T1000 (cell line): ENCODE measurements at regions not wholly inside any gene's neighbourhood (a gene's known extent, or its start where the extent isn't known, plus 50 kb on each side); places are given as distances from the start of the nearest gene placed in this dataset.

Experiments used
- DNase-seq: peaks from one replicate; lab custom pipeline; 2025; ENCODE audit warnings: mixed read lengths; lab: John Stamatoyannopoulos, UW

DNA sequence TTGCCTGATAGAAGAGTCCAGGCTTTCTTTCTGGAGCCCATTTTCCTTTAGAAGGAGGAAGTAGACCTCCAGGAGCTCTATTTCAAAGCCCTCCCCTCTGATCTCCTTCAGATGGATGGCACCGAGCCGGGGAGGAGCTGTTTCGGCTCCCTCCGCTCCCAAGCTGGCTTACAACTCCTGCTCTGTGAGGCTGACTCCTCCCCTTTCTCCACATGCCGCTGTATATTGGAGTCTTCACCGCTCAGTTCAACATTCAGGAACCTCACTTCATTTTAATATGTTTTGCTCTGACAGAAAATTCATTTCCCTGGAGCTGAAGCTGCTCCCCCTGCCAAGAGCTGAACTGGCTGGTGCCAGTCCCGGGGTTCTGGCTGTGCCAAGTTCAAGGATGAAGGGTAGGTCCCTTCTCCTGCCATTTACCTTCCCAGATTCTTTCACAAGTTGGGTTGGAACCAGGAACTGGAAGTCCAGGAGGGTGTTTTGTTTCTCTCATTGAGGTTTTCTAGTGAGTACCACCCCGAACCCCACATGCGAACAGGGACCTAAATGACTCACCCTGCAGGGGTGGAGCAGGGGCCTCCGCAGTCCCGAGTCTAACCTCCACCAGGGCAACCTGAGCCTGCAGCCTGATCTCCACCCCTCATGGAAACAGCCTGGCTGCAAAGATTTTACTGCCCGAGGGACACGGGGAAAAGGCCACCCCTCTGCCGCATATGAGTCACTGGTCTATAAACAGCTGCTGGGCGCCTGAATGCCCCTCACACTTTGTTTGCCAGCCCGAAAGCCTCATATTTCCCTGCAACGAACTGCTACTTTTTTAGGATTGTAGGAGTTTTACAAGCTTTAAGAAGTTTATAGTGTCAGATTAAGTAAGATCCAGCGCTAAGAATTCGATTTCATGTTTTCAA, 68.6 kb upstream of the FOXA2 start:
- DNase-seq = no peak

DNA sequence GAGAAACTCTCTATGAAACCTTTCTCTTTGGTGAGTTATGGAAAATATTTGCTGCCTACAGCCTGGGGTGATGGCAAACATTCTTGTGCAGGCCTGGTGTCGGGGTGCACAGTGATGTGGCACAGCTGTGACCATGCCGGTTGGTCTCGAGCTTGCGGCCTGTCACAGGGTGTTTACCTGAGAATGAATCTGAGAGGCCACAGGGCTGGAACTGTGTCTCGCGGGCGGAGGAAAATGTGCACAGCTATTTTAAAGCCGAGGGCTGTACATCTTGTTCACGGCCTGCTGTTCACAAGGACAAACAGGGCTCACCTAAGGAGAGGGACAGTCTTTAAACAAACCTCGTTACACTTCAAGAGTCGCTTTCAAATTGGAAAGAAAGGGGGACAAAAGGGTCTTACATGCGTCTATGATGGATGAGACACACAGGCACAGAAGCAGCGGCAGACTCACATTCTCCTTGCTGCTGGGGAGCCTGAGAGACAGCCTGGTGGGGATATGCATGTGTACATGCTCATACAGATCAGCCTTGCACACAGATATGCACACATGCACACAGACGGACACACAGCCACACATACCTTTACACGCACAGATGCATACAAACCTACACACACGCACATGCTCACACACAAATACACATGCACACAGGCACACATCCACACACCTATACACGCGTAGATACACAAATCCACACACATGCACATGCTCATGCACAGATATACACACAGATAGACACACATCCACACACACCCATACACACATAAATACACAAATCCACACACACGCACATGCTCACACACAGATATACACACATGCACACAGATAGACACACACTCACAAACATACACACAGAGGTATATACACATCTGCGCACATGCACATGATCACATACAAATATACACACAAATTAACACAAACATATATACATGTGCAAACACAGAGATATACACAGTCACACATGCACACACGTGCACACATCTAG, 69.6 kb upstream of the FOXA2 start:
- no peak for DNase-seq

DNA sequence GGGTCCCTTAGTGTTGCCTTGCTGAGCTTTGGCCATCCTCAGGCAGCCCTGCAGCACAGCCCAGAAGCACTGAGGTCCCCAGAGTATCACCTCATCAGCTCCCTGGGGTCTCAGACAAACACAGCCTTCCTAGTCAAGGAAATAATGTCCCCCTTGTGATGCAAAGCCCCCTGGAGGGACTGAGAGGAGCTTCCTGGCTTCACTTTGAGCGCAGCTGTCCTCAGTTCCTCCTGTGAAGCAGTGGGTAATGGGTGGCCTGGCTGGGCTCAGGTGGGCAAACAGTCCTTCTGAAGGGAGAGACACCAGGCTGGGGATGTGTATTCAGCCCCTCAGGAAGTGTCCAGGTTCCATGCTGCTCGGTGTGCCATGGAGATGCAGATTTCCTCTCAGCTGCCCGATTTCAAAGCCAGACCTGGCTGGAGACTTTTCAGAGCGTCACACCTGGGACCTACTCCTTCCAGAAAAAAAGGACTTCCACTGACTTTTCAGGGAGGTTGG, 79.2 kb upstream of the FOXA2 start:
- no peak for DNase-seq

DNA sequence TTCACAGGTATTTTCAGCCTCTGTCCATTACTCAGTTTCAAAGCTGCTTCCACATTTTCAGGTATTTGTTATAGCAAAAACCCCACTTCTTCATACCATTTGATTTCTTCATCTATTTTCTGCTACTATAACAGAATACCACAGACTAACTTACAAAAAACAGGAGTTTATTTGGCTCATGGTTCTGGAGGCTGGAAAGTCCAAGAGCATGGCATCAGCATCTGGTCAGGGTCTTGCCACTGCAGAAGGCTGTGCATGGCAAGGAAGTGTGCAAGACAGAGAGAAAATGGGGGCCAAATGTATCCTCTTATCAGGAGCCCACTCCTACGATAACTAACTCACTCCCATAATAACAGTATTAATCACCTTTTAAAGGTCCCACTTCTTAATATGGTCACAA, 82.8 kb upstream of the FOXA2 start:
- DNase-seq = no peak

DNA sequence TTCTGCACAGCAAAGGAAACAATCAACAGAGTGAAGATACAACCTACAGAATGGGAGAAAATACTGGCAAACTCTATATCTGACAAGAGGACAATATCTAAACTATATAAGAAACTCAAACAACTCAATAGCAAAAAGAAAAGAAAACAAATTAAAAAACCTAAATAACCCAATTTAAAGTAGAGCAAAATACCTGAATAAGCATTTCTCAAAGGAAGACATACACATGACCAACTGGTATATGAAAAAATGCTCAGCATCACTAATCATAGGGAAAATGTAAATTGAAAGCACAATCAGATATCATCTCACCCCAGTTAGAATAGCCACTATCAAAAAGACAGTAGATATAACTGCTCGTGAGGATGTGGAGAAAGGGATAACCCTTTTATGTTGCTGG, 87.8 kb upstream of the FOXA2 start:
- no peak for DNase-seq

DNA sequence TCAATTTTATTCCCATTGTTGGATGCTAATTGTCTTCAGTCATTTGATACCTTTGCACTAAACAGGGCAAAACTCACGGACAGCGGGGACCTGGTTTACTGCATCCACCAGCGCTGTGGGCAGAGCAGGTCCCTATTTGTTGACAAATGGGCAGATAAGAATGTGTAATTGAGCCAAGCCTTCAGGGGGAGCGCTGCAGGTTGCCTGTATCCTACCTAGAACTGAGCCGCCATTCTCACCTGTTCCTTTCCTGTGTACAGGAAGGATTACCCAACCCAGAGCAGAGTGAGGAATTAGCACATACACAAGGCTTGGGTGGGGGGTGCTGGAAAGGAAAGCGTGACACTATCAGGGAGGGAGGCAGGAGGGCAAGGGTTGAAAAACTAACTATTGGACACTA, 89.1 kb upstream of the FOXA2 start:
- DNase-seq = no peak

DNA sequence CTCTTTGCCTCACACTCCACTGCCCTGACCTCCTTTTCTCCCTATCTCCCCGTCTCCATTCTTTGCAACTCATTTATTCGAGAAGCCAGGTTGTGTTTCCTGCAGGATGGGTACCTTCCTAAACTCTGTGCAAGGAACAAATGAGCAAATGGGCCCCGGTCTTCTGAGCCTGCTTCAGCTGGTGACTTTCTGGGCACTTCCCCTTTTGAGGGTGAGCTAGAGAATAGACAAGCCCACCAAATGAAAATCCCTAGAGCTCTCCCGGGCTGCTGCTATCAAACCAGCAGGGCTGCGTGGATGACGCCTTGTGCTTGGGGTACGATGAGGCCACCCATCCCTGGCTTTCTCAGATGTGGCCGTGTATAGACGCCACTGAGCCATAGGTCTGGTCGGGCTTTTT, 91.0 kb upstream of the FOXA2 start:
- no peak for DNase-seq

DNA sequence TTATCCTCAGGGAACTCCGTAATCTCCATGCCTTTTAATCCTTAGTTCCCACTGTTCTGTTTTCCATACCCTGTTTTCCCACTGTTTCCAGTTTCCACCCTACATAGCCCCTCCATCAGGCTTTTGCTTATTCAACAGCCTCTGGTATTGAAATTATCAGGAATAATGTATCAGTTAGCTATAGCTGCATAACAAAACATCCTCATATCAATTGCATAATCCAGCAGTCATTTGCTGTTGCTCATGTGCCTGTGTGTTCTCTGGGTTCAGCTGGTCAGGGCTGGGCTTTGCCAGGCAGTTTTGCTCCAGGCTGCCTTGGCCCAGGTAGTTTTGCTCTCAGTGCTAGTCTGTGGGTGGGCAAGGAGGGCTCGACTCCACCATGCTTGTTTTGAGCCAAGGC, 94.3 kb upstream of the FOXA2 start:
- no peak for DNase-seq

DNA sequence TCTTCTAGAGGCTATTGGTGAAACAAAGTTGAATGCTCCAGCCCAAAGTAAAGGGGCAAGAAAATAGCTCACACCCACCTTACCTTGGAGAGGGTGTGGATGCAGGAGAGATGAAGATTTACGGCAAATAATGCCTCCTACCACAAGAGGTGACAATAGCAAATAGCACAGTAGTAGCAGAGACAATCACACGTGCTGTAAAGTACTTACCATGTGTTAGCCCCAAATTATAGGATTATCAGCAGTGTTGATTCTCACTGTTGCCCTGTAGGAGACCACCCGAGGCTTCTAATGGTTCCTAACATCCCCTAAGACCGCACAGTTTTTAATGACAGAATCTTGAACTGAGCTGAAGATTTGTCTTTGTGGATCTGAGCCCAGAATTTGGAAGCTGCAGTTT, 94.8 kb upstream of the FOXA2 start:
- DNase-seq = no peak

DNA sequence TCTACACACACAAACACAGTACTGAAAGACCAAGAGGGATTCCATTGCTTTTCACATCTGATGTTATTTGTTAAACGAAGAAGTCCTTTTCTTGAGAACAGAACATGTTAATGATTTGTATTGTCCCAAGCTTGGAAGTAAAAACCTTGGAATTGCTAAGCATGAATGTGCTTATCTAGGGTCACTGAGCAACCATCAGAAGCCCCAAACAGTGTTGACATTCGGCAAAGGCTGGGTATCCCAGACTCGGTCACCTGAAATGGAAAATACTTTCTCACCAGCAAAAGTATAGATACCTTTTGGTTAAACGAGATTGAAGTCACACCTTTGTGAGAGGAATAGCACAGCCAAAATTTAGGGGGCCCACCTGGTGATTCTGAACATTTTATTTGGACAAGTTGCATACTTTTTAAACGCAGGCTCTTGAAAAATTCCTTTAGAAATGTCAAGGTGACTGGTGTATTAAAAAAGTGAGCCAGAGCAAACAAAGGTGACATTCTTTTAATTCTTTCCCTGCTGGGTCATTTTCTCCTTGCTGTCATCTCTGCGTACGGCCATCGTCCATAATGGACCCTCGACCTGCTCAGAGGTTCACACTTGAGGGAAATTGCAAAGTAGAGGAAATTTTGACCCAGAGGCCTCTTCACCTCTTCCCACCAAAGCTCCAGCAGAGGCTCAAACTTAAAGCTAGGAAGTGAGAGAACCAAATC, 95.8 kb upstream of the FOXA2 start:
- no peak for DNase-seq

DNA sequence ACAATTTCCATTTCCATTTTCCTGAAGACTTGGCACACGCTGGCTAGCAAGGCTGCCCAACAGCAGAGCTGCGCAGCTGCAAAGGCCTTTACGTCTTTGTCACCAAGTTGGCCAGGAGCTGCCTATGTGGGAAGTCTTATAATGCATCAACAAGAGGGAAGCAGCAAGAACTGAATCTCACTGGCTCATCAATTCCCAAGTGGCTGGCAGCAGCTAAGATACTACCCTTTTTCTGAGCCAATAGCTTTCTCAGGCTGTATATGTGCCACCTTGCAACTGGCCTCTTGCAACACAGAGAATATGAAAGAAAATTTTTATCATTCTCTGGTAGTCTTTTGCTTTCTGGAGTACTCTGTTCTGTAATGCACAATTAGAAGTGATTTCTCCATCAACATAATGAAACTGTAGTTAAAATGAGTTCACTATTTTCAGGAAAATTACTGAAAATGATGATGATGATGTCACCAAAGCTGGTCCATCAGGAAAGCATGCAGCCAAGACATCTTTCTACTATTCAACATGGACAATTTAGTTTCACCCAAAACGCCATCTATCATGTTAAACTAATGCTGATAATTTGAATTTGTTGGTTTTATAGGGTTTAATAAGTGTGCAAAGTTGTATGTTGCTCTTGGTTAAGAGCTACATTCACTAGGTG, 97.3 kb upstream of the FOXA2 start:
- DNase-seq = no peak

DNA sequence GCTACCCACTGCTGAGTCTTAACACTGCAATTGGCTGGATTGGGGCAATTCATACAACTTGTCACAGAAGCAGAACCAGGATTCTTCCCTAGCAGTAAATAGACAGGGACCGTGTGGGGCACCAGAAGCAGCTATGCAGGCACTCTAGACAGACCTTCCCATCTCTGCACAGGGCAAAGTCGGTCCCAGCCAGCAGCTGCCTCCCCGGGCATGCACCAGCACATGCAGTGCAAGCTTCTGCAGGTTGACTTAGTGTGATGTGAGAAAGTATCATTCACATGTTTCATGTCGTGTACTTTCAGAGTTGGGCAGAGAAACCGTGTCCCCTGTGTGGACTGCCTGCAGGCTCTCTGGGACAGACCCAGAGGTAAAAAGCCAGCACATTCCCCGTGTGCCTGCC, 98.0 kb upstream of the FOXA2 start:
- DNase-seq = no peak

DNA sequence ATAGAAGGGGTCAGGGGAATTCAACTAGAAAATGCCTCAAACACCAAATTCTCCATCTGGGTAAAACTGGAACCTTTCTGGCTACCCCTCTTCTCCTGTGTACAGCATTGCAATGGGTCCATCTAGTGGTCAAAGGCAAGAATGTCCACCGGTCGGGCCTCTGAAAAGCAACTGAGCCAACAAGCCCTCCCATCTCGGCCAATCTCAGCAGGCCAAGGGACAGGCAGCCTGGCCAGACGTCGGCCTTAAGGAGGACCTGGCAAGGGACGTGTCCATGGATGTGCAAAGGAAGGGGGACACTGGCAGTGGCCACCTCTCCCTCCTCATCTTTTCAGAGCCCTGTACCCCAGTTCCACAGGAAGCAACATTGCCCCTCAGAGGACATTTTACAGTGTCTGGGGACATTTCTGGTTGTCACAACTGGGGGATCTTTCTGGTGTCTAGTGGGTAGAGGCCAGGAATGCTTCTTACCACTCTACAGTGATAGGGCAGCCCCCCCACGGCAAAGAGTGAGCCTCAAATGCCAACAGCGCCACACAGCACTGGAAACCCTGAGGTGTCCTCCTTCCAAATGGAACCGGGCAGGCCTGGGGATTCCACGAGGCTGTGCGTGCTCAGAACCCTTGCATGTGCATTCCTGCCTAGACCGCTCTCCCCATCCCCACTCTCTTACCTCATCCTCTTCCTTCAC, 99.8 kb upstream of the FOXA2 start:
- no peak for DNase-seq

DNA sequence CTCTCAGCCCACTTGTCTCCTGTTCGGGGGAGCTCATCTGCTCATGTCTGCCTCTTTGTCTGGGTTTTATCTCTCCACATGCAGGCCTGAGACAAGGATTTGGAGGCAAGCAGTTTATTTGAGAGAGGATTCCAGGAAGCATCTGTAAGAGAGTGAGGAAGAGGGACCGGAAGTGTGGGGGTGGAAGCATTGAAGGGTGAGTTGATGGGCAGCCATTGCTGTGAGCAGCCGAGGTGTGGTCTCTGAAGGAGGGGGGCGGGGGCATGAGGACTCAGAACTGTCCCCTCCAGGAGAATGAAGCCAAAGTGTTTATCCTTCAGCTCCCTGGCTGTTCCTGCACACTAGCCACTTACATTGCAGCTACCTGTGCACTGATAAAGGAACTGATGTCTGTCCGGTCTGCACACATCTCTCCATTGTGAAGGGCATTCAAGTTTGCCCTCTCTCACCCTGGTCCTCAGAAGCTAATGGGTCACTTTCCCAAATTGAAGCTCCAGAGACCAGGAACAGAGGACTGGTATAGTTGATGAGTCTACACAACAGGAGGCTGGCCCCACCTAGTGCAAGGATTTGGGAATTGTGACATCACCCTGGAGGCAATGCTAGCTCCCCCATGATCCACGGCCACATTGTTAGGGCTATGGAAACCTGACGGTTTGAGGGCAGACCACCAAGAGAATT, 100.5 kb upstream of the FOXA2 start:
- DNase-seq = no peak

DNA sequence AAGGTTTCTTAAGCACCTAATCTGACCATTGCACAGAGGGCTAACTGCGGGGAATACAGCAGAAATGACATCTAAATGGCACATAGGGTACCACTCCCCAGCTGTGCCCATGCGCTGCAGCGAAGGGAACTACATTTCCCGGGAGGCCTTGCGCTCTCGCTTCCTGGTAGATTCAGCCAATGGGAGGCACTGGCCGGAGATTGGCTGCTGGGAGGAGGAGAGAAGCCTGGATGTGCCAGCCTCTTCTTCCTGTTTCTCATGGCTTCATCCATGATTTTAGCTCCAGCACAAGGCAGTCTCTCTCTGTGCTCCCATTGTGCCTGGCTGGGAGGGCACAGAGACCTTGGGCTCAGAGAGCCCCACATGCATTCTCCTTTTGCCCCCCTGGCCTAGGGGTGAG, 101.7 kb upstream of the FOXA2 start:
- no peak for DNase-seq

DNA sequence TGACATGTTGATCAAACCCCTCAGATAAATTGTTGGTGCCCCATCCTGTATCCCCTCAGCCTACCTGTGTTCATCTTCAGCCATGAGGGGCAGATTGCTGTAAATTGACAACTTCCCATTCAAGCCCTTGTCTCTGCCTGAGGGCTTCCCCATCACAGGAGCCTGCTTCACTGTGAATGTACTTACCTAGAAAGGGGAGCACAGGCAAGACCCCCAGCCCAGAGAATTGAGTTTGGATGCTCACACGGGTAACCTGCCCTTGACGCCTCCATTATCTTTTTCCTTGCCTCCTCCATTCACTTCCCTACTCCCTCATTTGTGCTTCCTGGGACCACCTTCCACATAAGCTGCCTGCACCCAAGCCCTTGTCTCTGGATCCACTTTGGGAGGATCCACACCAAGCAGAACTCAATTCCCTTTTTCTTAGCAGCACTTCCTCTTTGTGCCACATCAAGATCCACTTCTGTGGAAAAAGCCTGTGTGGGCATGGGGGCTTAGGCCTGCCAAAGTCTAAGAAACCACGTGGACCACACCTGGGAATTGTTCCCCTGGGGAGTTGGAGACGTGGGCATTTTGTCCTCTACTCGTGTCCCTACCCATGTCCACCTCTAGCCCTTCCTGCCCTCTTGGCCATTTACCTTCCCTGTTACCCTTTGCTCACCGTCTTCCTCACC, 103.4 kb upstream of the FOXA2 start:
- DNase-seq = no peak

DNA sequence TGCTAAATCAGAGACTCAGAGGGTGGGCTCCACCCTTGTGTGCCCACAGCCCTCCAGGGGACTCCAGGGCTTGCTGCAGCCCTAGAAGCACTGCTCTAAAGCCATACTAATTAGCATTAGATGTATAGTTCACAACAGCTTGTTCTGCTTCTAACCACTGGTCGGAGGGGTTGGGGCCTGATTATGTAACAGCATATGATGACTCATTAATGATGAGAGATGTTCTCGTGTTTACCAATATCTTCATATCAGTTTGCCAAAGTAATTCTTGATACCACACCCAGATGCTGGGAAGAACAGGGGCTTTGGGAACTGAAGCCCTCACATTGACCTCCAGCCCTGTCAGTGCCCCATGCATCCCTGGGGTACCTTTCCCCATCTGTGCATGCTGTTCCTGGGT, 104.1 kb upstream of the FOXA2 start:
- no peak for DNase-seq

DNA sequence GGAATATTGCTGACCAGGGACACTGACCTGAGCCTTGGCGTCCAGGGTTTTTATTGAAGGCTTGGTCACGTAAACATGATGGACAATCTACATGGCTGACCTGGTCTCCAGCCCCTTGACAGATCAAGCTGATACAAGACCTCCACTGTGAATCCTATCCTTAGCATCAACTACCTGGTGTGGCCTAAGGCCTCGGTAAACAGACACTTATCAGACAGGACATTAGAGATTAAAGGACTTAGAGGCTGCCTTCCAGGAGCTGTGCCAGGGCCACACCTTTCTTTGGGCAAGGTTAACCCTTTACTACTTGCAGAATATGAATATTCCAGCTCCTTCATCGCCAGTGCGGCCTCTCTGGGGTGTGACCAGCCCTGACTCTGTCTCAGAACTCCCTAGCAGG, 104.9 kb upstream of the FOXA2 start:
- no peak for DNase-seq

DNA sequence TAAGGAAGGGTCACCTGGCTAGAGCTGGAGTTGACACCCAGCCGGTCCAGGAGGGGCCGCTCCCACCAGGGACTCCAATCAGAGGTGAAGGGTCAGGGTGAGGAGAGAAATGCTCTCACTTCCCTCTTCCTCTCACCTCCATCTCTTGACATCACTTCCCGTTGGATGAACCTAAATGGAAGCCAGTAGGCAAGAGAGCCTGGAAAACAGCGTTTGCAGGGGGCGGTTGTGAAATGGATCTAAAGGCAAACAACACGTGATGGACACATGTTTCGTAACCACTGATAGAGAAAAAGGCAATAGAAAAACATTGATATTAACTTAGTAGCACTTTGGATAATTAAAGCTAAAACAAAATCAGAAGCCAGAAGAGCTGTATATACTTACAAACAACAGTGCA, 105.6 kb upstream of the FOXA2 start:
- DNase-seq = no peak
